GM12878 (cell line): ENCODE measurements at regions not wholly inside any gene's neighbourhood (a gene's known extent, or its start where the extent isn't known, plus 50 kb on each side); places are given as distances from the start of the nearest gene placed in this dataset.

Source experiments
- ATAC-seq: fragments of 200-7000 bp; cut with Tn5 transposase; 3 replicates; pipeline ENCODE4 v1.9.1; 2020; ENCODE audit warnings: mild to moderate bottlenecking, moderate library complexity
- BruUV-seq: library from RNA; stranded (reverse); fragments of 400-500 nt; replicated peaks from 2 replicates; lab custom pipeline; 2021; lab: Mats Ljungman, UMichigan
- CTCF ChIA-PET: fragments of 300-600 bp; sonication (Branson Sonifier 250); formaldehyde crosslinking; extraction: SDS; loops from one replicate; lab custom pipeline; 2021; ENCODE audit warnings: inconsistent platforms; lab: Yijun Ruan, JAX
- POLR2A ChIA-PET: fragments of 350-600 bp; formaldehyde crosslinking; extraction: SDS; loops from one replicate; lab custom pipeline; 2021; ENCODE audit warnings: inconsistent platforms; lab: Charles Lee
- RAD21 ChIA-PET: fragments of 300-600 bp; sonication (Branson Sonifier 250); formaldehyde crosslinking; loops from one replicate; lab custom pipeline; 2023; ENCODE audit warnings: antibody characterized with exemption; ENCODE audit not compliant: unreplicated experiment; lab: Charles Lee
- SMC1A ChIA-PET: fragments of 300-600 bp; sonication (Branson Sonifier 250); formaldehyde crosslinking; loops from one replicate; lab custom pipeline; 2023; ENCODE audit not compliant: unreplicated experiment, uncharacterized antibody; lab: Charles Lee
- DNase-seq: peaks from one replicate; pipeline ENCODE4 v3.0.0-alpha.2; 2011; ENCODE audit warnings: low read depth, low spot score
- FAIRE-seq: peaks from 3 replicates; lab custom pipeline; 2011; peaks lifted over from hg19 to GRCh38; lab: Jason Lieb, UNC
- H2AFZ ChIP-seq: 2 replicates; pipeline ENCODE4 v1.6.0; 2011; ENCODE audit warnings: low read depth, low read length, control low read depth; ENCODE audit not compliant: control insufficient read depth
- H3K27ac ChIP-seq: 2 replicates; pipeline ENCODE4 v1.5.1; 2011; ENCODE audit warnings: control low read depth; ENCODE audit not compliant: control insufficient read depth, insufficient read depth
- H3K27me3 ChIP-seq, 2 experiments: replicated peaks in 1 of 2; 2 replicates each; pipeline versions ENCODE4 v1.6.0 to v1.6.1; 2011; ENCODE audit warnings: low read length in 1 of 2; ENCODE audit not compliant: control insufficient read depth in 2 of 2, insufficient read depth in 2 of 2
- H3K36me3 ChIP-seq, 2 experiments: 2 replicates each; pipeline ENCODE4 v1.5.1; 2011; ENCODE audit warnings: low read length in 1 of 2; ENCODE audit not compliant: control insufficient read depth in 2 of 2, insufficient read depth in 2 of 2
- H3K4me1 ChIP-seq: 2 replicates; pipeline ENCODE4 v1.6.1; 2011; ENCODE audit warnings: mild to moderate bottlenecking, low read length, moderate library complexity, mixed read lengths; ENCODE audit not compliant: control insufficient read depth, insufficient read depth
- H3K4me2 ChIP-seq: 2 replicates; pipeline ENCODE4 v1.6.0; 2011; ENCODE audit warnings: control low read depth; ENCODE audit not compliant: control insufficient read depth, insufficient read depth
- H3K4me3 ChIP-seq: fragments of 200-600 bp; sonication (generic); 2 replicates; pipeline ENCODE4 v1.5.1; 2016
- H3K79me2 ChIP-seq: 2 replicates; pipeline ENCODE4 v1.6.0; 2011; ENCODE audit warnings: low read length; ENCODE audit not compliant: control insufficient read depth, insufficient read depth
- H3K9ac ChIP-seq: 2 replicates; pipeline ENCODE4 v1.8.0; 2011; ENCODE audit warnings: low read length, control low read depth, mixed read lengths; ENCODE audit not compliant: control insufficient read depth, insufficient read depth
- H3K9me3 ChIP-seq: replicated peaks from 3 replicates; pipeline ENCODE4 v1.5.1; 2011; ENCODE audit warnings: mild to moderate bottlenecking, low read length; ENCODE audit not compliant: control insufficient read depth, insufficient read depth
- H4K20me1 ChIP-seq: 2 replicates; pipeline ENCODE4 v1.6.0; 2011; ENCODE audit not compliant: control insufficient read depth, insufficient read depth
- BACH1 ChIP-seq: fragments of 450-650 bp; IDR thresholded peaks from 2 replicates; pipeline ENCODE4 v1.6.1; 2017; ENCODE audit warnings: mild to moderate bottlenecking, borderline replicate concordance
- CEBPB ChIP-seq, 2 experiments: fragments of 150-350 bp in 1 of 2; IDR thresholded peaks; 2 replicates each; pipeline ENCODE4 v1.6.1; 2012 to 2014; ENCODE audit warnings: low read depth in 2 of 2, low read length in 2 of 2, borderline replicate concordance in 1 of 2, inconsistent platforms in 1 of 2
- CHD2 ChIP-seq: IDR thresholded peaks from 2 replicates; pipeline ENCODE4 v1.6.1; 2011; ENCODE audit warnings: low read depth, low read length, improper control_type of control experiment, borderline replicate concordance
- ESRRA ChIP-seq: IDR thresholded peaks from 2 replicates; pipeline ENCODE4 v1.6.1; 2012; ENCODE audit warnings: mild to moderate bottlenecking, low read length, improper control_type of control experiment
- ETV6 ChIP-seq, 2 experiments: fragments of 450-650 bp in 1 of 2; IDR thresholded peaks in 1 of 2; conservative IDR thresholded peaks in 1 of 2; 2 replicates each; pipeline ENCODE4 v1.6.1; 2014; ENCODE audit warnings: antibody characterized with exemption in 1 of 2, borderline replicate concordance in 1 of 2, low read depth in 1 of 2, mild to moderate bottlenecking in 1 of 2, moderate library complexity in 1 of 2
- IKZF1 ChIP-seq: fragments of 450-650 bp; conservative IDR thresholded peaks from 2 replicates; pipeline ENCODE4 v1.6.1; 2017; ENCODE audit warnings: antibody characterized with exemption, mild to moderate bottlenecking
- JUNB ChIP-seq: IDR thresholded peaks from 2 replicates; pipeline ENCODE4 v1.6.1; 2016; ENCODE audit warnings: antibody characterized with exemption, mild to moderate bottlenecking
- MEF2B ChIP-seq: fragments of 450-650 bp; IDR thresholded peaks from 2 replicates; pipeline ENCODE4 v1.6.1; 2018; ENCODE audit warnings: mild to moderate bottlenecking, moderate library complexity; ENCODE audit not compliant: partially characterized antibody, poor library complexity, severe bottlenecking
- MTA2 ChIP-seq: fragments of 450-650 bp; IDR thresholded peaks from 2 replicates; pipeline ENCODE4 v1.6.1; 2016; ENCODE audit warnings: low read depth, mild to moderate bottlenecking, moderate library complexity
- NBN ChIP-seq: fragments of 450-650 bp; IDR thresholded peaks from 2 replicates; pipeline ENCODE4 v1.6.1; 2016
- NFYA ChIP-seq: IDR thresholded peaks from 2 replicates; pipeline ENCODE4 v1.6.1; 2011; ENCODE audit warnings: low read depth, mild to moderate bottlenecking, low read length, improper control_type of control experiment, borderline replicate concordance
- RCOR1 ChIP-seq: conservative IDR thresholded peaks from 2 replicates; pipeline ENCODE4 v1.6.1; 2012; ENCODE audit warnings: low read depth, low read length, improper control_type of control experiment
- SIX5 ChIP-seq: IDR thresholded peaks from 2 replicates; pipeline ENCODE4 v1.6.1; 2011; ENCODE audit warnings: mild to moderate bottlenecking, low read depth, low read length, moderate library complexity; ENCODE audit not compliant: severe bottlenecking
- ZZZ3 ChIP-seq: IDR thresholded peaks from 2 replicates; pipeline ENCODE4 v1.6.1; 2011; ENCODE audit warnings: low read depth; ENCODE audit not compliant: control insufficient read depth, insufficient read length
- WGBS: methylation state at CpG from one replicate; pipeline ENCODE4 v1.1.6; 2016; ENCODE audit warnings: low lambda C conversion rate; ENCODE audit not compliant: insufficient replicate concordance, insufficient coverage; ENCODE audit errors: missing lambda C conversion rate; 5-methylcytosine and 5-hydroxymethylcytosine counted together
- in situ Hi-C: fragments of 300-500 bp; cut with MboI; formaldehyde crosslinking; loops from 9 replicates; pipeline ENCODE4 v1.14.3; 2018; ENCODE audit warnings: mixed read lengths
- intact Hi-C: fragments of 100-400 bp; cut with micrococcal nuclease; formaldehyde crosslinking; loops from one replicate; pipeline ENCODE4 v1.14.2; 2022; ENCODE audit not compliant: unreplicated experiment
- TF ChIP-seq, protein P1 (sequence below): fragments of 450-650 bp; IDR thresholded peaks from 2 replicates; pipeline ENCODE4 v1.6.1; 2016; ENCODE audit warnings: mild to moderate bottlenecking
- TF ChIP-seq, protein P2 (sequence below): fragments of 450-650 bp; IDR thresholded peaks from 2 replicates; pipeline ENCODE4 v1.6.1; 2017; ENCODE audit warnings: mild to moderate bottlenecking

DNA sequence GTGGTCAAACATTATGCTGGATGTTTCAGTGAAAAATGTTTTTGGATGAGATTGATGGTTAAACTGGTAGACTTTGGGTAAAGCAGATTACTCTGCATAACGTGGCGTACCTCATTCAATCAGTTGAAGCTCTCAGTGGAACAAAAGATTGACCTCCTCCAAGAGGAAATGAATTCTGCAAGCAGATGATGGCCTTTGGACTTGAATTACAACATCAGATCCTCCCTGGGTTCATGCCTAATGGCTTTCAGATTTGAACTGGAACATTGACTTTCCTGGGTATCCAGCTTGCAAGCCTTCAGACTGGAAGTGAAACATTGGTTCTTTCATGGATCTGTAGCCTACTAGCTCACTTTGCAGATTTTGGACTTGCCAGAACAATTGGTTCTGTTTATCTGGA is 169.3 kb upstream of the MALRD1 start:
- no peak for FAIRE-seq
- ChIA-PET SMC1A (interaction anchor here (0.6 kb wide), 1 partner anchor 221 kb away, joined by 3 read pairs; no protein-coding TSS in a partner anchor), CTCF (no interaction called here), POLR2A (no interaction called here), RAD21 (no interaction called here)
- no peaks in the 10 kb centered on the region for H3K79me2 ChIP-seq
- TF ChIP-seq MTA2: no peak
- no peak for TF ChIP-seq JUNB
- TF ChIP-seq, protein P1, sequence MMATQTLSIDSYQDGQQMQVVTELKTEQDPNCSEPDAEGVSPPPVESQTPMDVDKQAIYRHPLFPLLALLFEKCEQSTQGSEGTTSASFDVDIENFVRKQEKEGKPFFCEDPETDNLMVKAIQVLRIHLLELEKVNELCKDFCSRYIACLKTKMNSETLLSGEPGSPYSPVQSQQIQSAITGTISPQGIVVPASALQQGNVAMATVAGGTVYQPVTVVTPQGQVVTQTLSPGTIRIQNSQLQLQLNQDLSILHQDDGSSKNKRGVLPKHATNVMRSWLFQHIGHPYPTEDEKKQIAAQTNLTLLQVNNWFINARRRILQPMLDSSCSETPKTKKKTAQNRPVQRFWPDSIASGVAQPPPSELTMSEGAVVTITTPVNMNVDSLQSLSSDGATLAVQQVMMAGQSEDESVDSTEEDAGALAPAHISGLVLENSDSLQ: no peak
- TF ChIP-seq CEBPB (IDR thresholded peaks at IDR 0.05; ENCODE audit: borderline replicate concordance in 1 of 2, low read depth in 2 of 2, low read length in 2 of 2): no peak
- no peak for TF ChIP-seq ZZZ3
- no peak for TF ChIP-seq CHD2
- no peak for TF ChIP-seq BACH1
- no peak for TF ChIP-seq ESRRA
- TF ChIP-seq MEF2B: no peak
- TF ChIP-seq SIX5: no peak
- no peak for TF ChIP-seq ETV6 (conservative IDR thresholded peaks at IDR 0.05 in 1 of 2, IDR thresholded peaks at IDR 0.05 in 1 of 2; ENCODE audit: borderline replicate concordance in 1 of 2, low read depth in 1 of 2)
- no peak for TF ChIP-seq NBN
- TF ChIP-seq RCOR1: no peak
- TF ChIP-seq, protein P2, sequence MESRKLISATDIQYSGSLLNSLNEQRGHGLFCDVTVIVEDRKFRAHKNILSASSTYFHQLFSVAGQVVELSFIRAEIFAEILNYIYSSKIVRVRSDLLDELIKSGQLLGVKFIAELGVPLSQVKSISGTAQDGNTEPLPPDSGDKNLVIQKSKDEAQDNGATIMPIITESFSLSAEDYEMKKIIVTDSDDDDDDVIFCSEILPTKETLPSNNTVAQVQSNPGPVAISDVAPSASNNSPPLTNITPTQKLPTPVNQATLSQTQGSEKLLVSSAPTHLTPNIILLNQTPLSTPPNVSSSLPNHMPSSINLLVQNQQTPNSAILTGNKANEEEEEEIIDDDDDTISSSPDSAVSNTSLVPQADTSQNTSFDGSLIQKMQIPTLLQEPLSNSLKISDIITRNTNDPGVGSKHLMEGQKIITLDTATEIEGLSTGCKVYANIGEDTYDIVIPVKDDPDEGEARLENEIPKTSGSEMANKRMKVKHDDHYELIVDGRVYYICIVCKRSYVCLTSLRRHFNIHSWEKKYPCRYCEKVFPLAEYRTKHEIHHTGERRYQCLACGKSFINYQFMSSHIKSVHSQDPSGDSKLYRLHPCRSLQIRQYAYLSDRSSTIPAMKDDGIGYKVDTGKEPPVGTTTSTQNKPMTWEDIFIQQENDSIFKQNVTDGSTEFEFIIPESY: no peak
- no peak for TF ChIP-seq NFYA
- no peak for TF ChIP-seq IKZF1
- H2AFZ ChIP-seq: no peak overlapping the region
- H3K4me1 ChIP-seq: no peaks in the 10 kb centered on the region
- H3K27me3 ChIP-seq: no peaks in the 10 kb centered on the region
- no peak for ATAC-seq
- no peak overlapping the region for H3K27ac ChIP-seq
- H3K9me3 ChIP-seq: no peaks in the 10 kb centered on the region
- no peak overlapping the region for H3K4me3 ChIP-seq
- H3K36me3 ChIP-seq: no peaks in the 10 kb centered on the region
- H3K9ac ChIP-seq: no peak overlapping the region
- H4K20me1 ChIP-seq: no peaks in the 10 kb centered on the region
- no TSS peak for BruUV-seq
- intact Hi-C loops: no loop called here
- no peak overlapping the region for H3K4me2 ChIP-seq
- in situ Hi-C loops: no loop called here
- WGBS: 0% methylated on average over 2 of the region's 2 CpGs
- DNase-seq: no peak
